Putamen (tissue), 1 donor: ENCODE measurements at regions not wholly inside any gene's neighbourhood (a gene's known extent, or its start where the extent isn't known, plus 50 kb on each side); places are given as distances from the start of the nearest gene placed in this dataset.

Source experiments
- DNase-seq: peaks from one replicate; pipeline ENCODE4 v3.0.0-alpha.2; 2016; ENCODE audit warnings: low spot score

GRCh38 chr15:57823325-57823882 lies 116.9 kb downstream of the POLR2M start:
- DNase-seq: no peak

GRCh38 chr15:57824186-57824585 lies 117.7 kb downstream of the POLR2M start:
- DNase-seq: no peak

- DNase-seq: no peak
Observed at GRCh38 chr15:57827021-57827420, 120.5 kb downstream of the POLR2M start.

GRCh38 chr15:57827971-57828370 lies 121.5 kb downstream of the POLR2M start:
- no peak for DNase-seq

GRCh38 chr15:57832183-57832582 lies 125.7 kb downstream of the POLR2M start:
- no peak for DNase-seq

- DNase-seq: no peak
Observed at GRCh38 chr15:57835119-57835518, 128.6 kb downstream of the POLR2M start.

GRCh38 chr15:57849317-57849716 lies 142.8 kb downstream of the POLR2M start:
- DNase-seq: no peak

GRCh38 chr15:57854531-57854930 lies 148.0 kb downstream of the POLR2M start:
- DNase-seq: no peak

- DNase-seq: no peak
Observed at GRCh38 chr15:57857871-57858270, 151.4 kb downstream of the POLR2M start.

GRCh38 chr15:57859130-57859685 lies 152.7 kb downstream of the POLR2M start:
- DNase-seq: no peak

GRCh38 chr15:57861034-57861638 lies 154.6 kb downstream of the POLR2M start:
- DNase-seq: peak; percentile 66

- no peak for DNase-seq
Observed at GRCh38 chr15:57861815-57862586, 155.5 kb downstream of the POLR2M start.

GRCh38 chr15:57862761-57863160 lies 156.2 kb downstream of the POLR2M start:
- no peak for DNase-seq

- no peak for DNase-seq
Observed at GRCh38 chr15:57865294-57865693, 158.8 kb downstream of the POLR2M start.

- DNase-seq: no peak
Observed at GRCh38 chr15:57866149-57866736, 159.7 kb downstream of the POLR2M start.

- no peak for DNase-seq
Observed at GRCh38 chr15:57867970-57868798, 161.7 kb downstream of the POLR2M start.

- no peak for DNase-seq
Observed at GRCh38 chr15:57870667-57871066, 164.2 kb downstream of the POLR2M start.

- DNase-seq: no peak
Observed at GRCh38 chr15:57872281-57873030, 165.9 kb downstream of the POLR2M start.

GRCh38 chr15:57873564-57874209 lies 167.2 kb downstream of the POLR2M start:
- no peak for DNase-seq

GRCh38 chr15:57875347-57875746 lies 168.8 kb downstream of the POLR2M start:
- DNase-seq: no peak

- DNase-seq: no peak
Observed at GRCh38 chr15:57878573-57878972, 172.1 kb downstream of the POLR2M start.
